HepG2 (cell line): ENCODE measurements at regions not wholly inside any gene's neighbourhood (a gene's known extent, or its start where the extent isn't known, plus 50 kb on each side); places are given as distances from the start of the nearest gene placed in this dataset.

Experiments
- ATAC-seq: fragments of 200-7000 bp; cut with Tn5 transposase; 3 replicates; pipeline ENCODE4 v1.9.1; 2020; ENCODE audit warnings: mild to moderate bottlenecking, moderate library complexity
- BruUV-seq: library from RNA; stranded (reverse); fragments of 400-500 nt; replicated peaks from 2 replicates; lab custom pipeline; 2021; lab: Mats Ljungman, UMichigan
- CTCF ChIA-PET: fragments of 300-600 bp; formaldehyde crosslinking; extraction: SDS; loops from one replicate; lab custom pipeline; 2021; ENCODE audit warnings: low total read pairs, inconsistent platforms, low intra/inter-chr PET ratio; lab: Yijun Ruan, JAX
- POLR2A ChIA-PET: fragments of 350-600 bp; sonication (Branson Sonifier 250); formaldehyde crosslinking; loops from one replicate; lab custom pipeline; 2020; ENCODE audit warnings: antibody characterized with exemption, inconsistent platforms; lab: Yijun Ruan, JAX
- DNase-seq: peaks from one replicate; pipeline ENCODE4 v3.0.0-alpha.2; 2015; ENCODE audit warnings: low spot score
- FAIRE-seq: peaks from 3 replicates; lab custom pipeline; 2011; peaks lifted over from hg19 to GRCh38; lab: Jason Lieb, UNC
- H2AFZ ChIP-seq: one replicate; pipeline ENCODE4 v1.6.1; 2011; ENCODE audit warnings: low read length, inconsistent platforms
- H3K27ac ChIP-seq: fragments of 300-600 bp; 3 replicates; pipeline ENCODE4 v1.8.0; 2011; ENCODE audit warnings: mixed run types, mild to moderate bottlenecking, mixed read lengths, low read length, inconsistent platforms; ENCODE audit not compliant: insufficient read depth; ENCODE audit errors: extremely low read length
- H3K27me3 ChIP-seq, 2 experiments: fragments of 200-600 bp in 1 of 2; 2 replicates in 1 of 2; 3 replicates in 1 of 2; pipeline versions ENCODE4 v1.6.0 to v1.8.0; 2011; ENCODE audit warnings: low read length in 2 of 2, mild to moderate bottlenecking in 2 of 2, moderate library complexity in 2 of 2, inconsistent platforms in 1 of 2; ENCODE audit not compliant: insufficient read depth in 2 of 2, control insufficient read depth in 1 of 2
- H3K36me3 ChIP-seq, 2 experiments: fragments of 200-600 bp in 1 of 2; replicated peaks in 1 of 2; 2 replicates in 1 of 2; 3 replicates in 1 of 2; pipeline versions ENCODE4 v1.5.1 to v1.8.0; 2011; ENCODE audit warnings: low read length in 2 of 2, inconsistent platforms in 1 of 2; ENCODE audit not compliant: insufficient read depth in 2 of 2, control insufficient read depth in 1 of 2
- H3K4me1 ChIP-seq: 2 replicates; pipeline ENCODE4 v1.5.1; 2012; ENCODE audit warnings: low read length, inconsistent platforms; ENCODE audit not compliant: insufficient read depth
- H3K4me2 ChIP-seq: 2 replicates; pipeline ENCODE4 v1.6.0; 2011; ENCODE audit warnings: low read depth, low read length, inconsistent platforms
- H3K4me3 ChIP-seq, 3 experiments: fragments of 200-600 bp in 1 of 3; sonication (generic), shearing (Covaris generic) in 1 of 3; replicated peaks in 1 of 3; 2 replicates each; pipeline ENCODE4 v1.5.1; 2011 to 2016; ENCODE audit warnings: low read length in 3 of 3, inconsistent platforms in 2 of 3, low read depth in 2 of 3, mild to moderate bottlenecking in 2 of 3, control low read depth in 1 of 3, mixed read lengths in 1 of 3; ENCODE audit not compliant: insufficient read depth in 1 of 3
- H3K79me2 ChIP-seq: one replicate; pipeline ENCODE4 v1.6.1; 2011; ENCODE audit warnings: low read length, inconsistent platforms; ENCODE audit not compliant: insufficient read depth
- H3K9ac ChIP-seq: 2 replicates; pipeline ENCODE4 v1.6.0; 2011; ENCODE audit warnings: mild to moderate bottlenecking, low read depth, low read length, inconsistent platforms; ENCODE audit not compliant: insufficient read depth
- H3K9me3 ChIP-seq: 2 replicates; pipeline ENCODE4 v1.5.1; 2012; ENCODE audit warnings: mild to moderate bottlenecking, low read length
- H4K20me1 ChIP-seq: 2 replicates; pipeline ENCODE4 v1.6.0; 2011; ENCODE audit warnings: inconsistent platforms, mild to moderate bottlenecking, low read length, moderate library complexity; ENCODE audit not compliant: insufficient read depth
- CBX5 ChIP-seq: sonication (generic); formaldehyde crosslinking; IDR thresholded peaks from 2 replicates; pipeline ENCODE4 v1.4.0; 2020; ENCODE audit warnings: missing genetic modification reagents, borderline replicate concordance
- ERF ChIP-seq: IDR thresholded peaks from 2 replicates; pipeline ENCODE4 v1.6.1; 2018; ENCODE audit warnings: missing biosample characterization, missing genetic modification reagents
- FOXC1 ChIP-seq: sonication (generic); formaldehyde crosslinking; IDR thresholded peaks from 2 replicates; pipeline ENCODE4 v1.8.0; 2022; ENCODE audit warnings: mild to moderate bottlenecking, missing genetic modification reagents, borderline replicate concordance
- HNF1B ChIP-seq: sonication (generic); formaldehyde crosslinking; IDR thresholded peaks from 2 replicates; pipeline ENCODE4 v1.5.1; 2020; ENCODE audit warnings: mild to moderate bottlenecking, moderate library complexity, missing genetic modification reagents
- MBNL3 ChIP-seq: fragments of 250-450 bp; sonication (Bioruptor Pico); conservative IDR thresholded peaks from 2 replicates; pipeline ENCODE4 v1.8.0; 2022; ENCODE audit warnings: mild to moderate bottlenecking, inconsistent platforms
- MTF1 ChIP-seq: sonication (generic); formaldehyde crosslinking; IDR thresholded peaks from 2 replicates; pipeline ENCODE4 v1.5.0; 2020; ENCODE audit warnings: missing genetic modification reagents
- NONO ChIP-seq, 2 experiments: fragments of 450-650 bp in 1 of 2; sonication (generic) in 1 of 2; formaldehyde crosslinking in 1 of 2; IDR thresholded peaks in 1 of 2; conservative IDR thresholded peaks in 1 of 2; 2 replicates each; pipeline versions ENCODE4 v1.6.1 to v1.8.0; 2017 to 2022; ENCODE audit warnings: mild to moderate bottlenecking in 1 of 2, missing genetic modification reagents in 1 of 2, moderate library complexity in 1 of 2
- SMAD3 ChIP-seq: sonication (generic); formaldehyde crosslinking; IDR thresholded peaks from 2 replicates; pipeline ENCODE4 v1.4.0; 2020; ENCODE audit warnings: missing genetic modification reagents
- TEAD2 ChIP-seq: sonication (generic); formaldehyde crosslinking; IDR thresholded peaks from 2 replicates; pipeline ENCODE4 v1.9.0; 2021; ENCODE audit warnings: missing genetic modification reagents
- ZGPAT ChIP-seq: IDR thresholded peaks from 2 replicates; pipeline ENCODE4 v1.6.1; 2016; ENCODE audit warnings: mild to moderate bottlenecking
- ZNF747 ChIP-seq: sonication (generic); formaldehyde crosslinking; IDR thresholded peaks from 2 replicates; pipeline ENCODE4 v1.8.1; 2023; ENCODE audit warnings: missing genetic modification reagents, mild to moderate bottlenecking, borderline replicate concordance
- WGBS: methylation state at CpG from one replicate; pipeline ENCODE4 v1.1.6; 2017; ENCODE audit warnings: low lambda C conversion rate; 5-methylcytosine and 5-hydroxymethylcytosine counted together
- in situ Hi-C: cut with HindIII; loops from 2 replicates; pipeline ENCODE4 v1.10.0; 2017; ENCODE audit warnings: low pct_unique_long_range_greater_than_20kb; ENCODE audit not compliant: extremely low pct_ligation_motif_present
- intact Hi-C: fragments of 100-400 bp; cut with micrococcal nuclease; formaldehyde crosslinking; loops from one replicate; pipeline ENCODE4 v1.10.0; 2022; ENCODE audit not compliant: unreplicated experiment

GRCh38 chr21:16537501-16537900 is 807.7 kb downstream of the USP25 start:
- H3K27me3 ChIP-seq: no peaks in the 10 kb centered on the region
- no peaks in the 10 kb centered on the region for H3K79me2 ChIP-seq
- no peak for FAIRE-seq
- in situ Hi-C loops (no loop called here), intact Hi-C loops (no loop called here)
- no peak overlapping the region for H3K27ac ChIP-seq
- 50% methylated on average over 2 of the region's 2 CpGs for WGBS
- H4K20me1 ChIP-seq: no peaks in the 10 kb centered on the region
- H3K4me1 ChIP-seq: no peaks in the 10 kb centered on the region
- no peak for ATAC-seq
- ChIA-PET CTCF (no interaction called here), POLR2A (no interaction called here)
- no peak overlapping the region for H3K4me3 ChIP-seq
- no peak overlapping the region for H2AFZ ChIP-seq
- no peak overlapping the region for H3K4me2 ChIP-seq
- H3K9me3 ChIP-seq: no peaks in the 10 kb centered on the region
- DNase-seq: no peak
- no TSS peak for BruUV-seq
- H3K9ac ChIP-seq: no peak overlapping the region
- TF ChIP-seq ERF (CRISPR knock-in tag) (no peak), TEAD2 (CRISPR knock-in tag) (no peak), MBNL3 (CRISPR knock-in tag) (no peak), MTF1 (CRISPR knock-in tag) (no peak), ZGPAT (CRISPR knock-in tag) (no peak), CBX5 (CRISPR knock-in tag) (no peak), HNF1B (CRISPR knock-in tag) (no peak), SMAD3 (CRISPR knock-in tag) (no peak), ZNF747 (CRISPR knock-in tag) (no peak), NONO (IDR thresholded peaks at IDR 0.05) (no peak), NONO (CRISPR knock-in tag; conservative IDR thresholded peaks at IDR 0.05) (no peak), FOXC1 (no peak)
- no peaks in the 10 kb centered on the region for H3K36me3 ChIP-seq
